Gastroesophageal sphincter (tissue), 3 donors: ENCODE measurements at regions not wholly inside any gene's neighbourhood (a gene's known extent, or its start where the extent isn't known, plus 50 kb on each side); places are given as distances from the start of the nearest gene placed in this dataset.

Source experiments
- POLR2A ChIP-seq, 2 donors: fragments of 450-650 bp; IDR thresholded peaks; one replicate each; pipeline ENCODE4 v1.6.1; 2017; ENCODE audit warnings: antibody characterized with exemption in 2 of 2, mild to moderate bottlenecking in 2 of 2, moderate library complexity in 1 of 2
- TF ChIP-seq, protein P1 (sequence below), 4 experiments: fragments of 200-600 bp in 2 of 4; fragments of 450-650 bp in 2 of 4; sonication (generic) in 1 of 4; IDR thresholded peaks; one replicate each; pipeline ENCODE4 v1.5.1; 2017 to 2019; ENCODE audit warnings: antibody characterized with exemption in 4 of 4, mild to moderate bottlenecking in 2 of 4, moderate library complexity in 2 of 4

- TF ChIP-seq, protein P1, sequence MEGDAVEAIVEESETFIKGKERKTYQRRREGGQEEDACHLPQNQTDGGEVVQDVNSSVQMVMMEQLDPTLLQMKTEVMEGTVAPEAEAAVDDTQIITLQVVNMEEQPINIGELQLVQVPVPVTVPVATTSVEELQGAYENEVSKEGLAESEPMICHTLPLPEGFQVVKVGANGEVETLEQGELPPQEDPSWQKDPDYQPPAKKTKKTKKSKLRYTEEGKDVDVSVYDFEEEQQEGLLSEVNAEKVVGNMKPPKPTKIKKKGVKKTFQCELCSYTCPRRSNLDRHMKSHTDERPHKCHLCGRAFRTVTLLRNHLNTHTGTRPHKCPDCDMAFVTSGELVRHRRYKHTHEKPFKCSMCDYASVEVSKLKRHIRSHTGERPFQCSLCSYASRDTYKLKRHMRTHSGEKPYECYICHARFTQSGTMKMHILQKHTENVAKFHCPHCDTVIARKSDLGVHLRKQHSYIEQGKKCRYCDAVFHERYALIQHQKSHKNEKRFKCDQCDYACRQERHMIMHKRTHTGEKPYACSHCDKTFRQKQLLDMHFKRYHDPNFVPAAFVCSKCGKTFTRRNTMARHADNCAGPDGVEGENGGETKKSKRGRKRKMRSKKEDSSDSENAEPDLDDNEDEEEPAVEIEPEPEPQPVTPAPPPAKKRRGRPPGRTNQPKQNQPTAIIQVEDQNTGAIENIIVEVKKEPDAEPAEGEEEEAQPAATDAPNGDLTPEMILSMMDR (IDR thresholded peaks at IDR 0.05): no peak
- no peak for TF ChIP-seq POLR2A (IDR thresholded peaks at IDR 0.05)
Observed at GRCh38 chr18:41858761-41859555, 96.1 kb upstream of the PIK3C3 start.
